HL-60 (cell line): ENCODE measurements at regions not wholly inside any gene's neighbourhood (a gene's known extent, or its start where the extent isn't known, plus 50 kb on each side); places are given as distances from the start of the nearest gene placed in this dataset.

Experiments used
- DNase-seq, 2 experiments: peaks; one replicate each; pipeline ENCODE4 v3.0.0-alpha.2; 2010 to 2020; ENCODE audit warnings: low read depth in 1 of 2, low spot score in 1 of 2
- H3K27ac ChIP-seq: fragments of 250-450 bp; sonication (Bioruptor Pico); replicated peaks from 2 replicates; pipeline ENCODE4 v1.5.1; 2020; ENCODE audit warnings: mild to moderate bottlenecking, moderate library complexity
- H3K27me3 ChIP-seq: fragments of 250-450 bp; sonication (Bioruptor Pico); 2 replicates; pipeline ENCODE4 v1.5.1; 2021; ENCODE audit warnings: mild to moderate bottlenecking, moderate library complexity; ENCODE audit not compliant: insufficient read depth, poor library complexity, severe bottlenecking
- H3K4me3 ChIP-seq: replicated peaks from 2 replicates; pipeline ENCODE4 v1.5.1; 2011; ENCODE audit warnings: mild to moderate bottlenecking, control low read depth, low read length; ENCODE audit not compliant: insufficient read depth
- GABPA ChIP-seq: IDR thresholded peaks from 2 replicates; pipeline ENCODE4 v1.6.1; 2012; ENCODE audit warnings: low read depth
- POLR2AphosphoS5 ChIP-seq: IDR thresholded peaks from 2 replicates; pipeline ENCODE4 v1.6.1; 2012; ENCODE audit warnings: low read depth
- REST ChIP-seq: IDR thresholded peaks from 2 replicates; pipeline ENCODE4 v1.6.1; 2012; ENCODE audit warnings: low read depth; ENCODE audit not compliant: insufficient replicate concordance
- SPI1 ChIP-seq: IDR thresholded peaks from 2 replicates; pipeline ENCODE4 v1.6.1; 2012; ENCODE audit warnings: low read depth, mild to moderate bottlenecking, borderline replicate concordance
- TF ChIP-seq, protein P1 (sequence below): IDR thresholded peaks from one replicate; pipeline ENCODE4 v1.5.1; 2011; ENCODE audit warnings: low read length, control low read depth, inconsistent platforms; ENCODE audit not compliant: insufficient read depth

DNA sequence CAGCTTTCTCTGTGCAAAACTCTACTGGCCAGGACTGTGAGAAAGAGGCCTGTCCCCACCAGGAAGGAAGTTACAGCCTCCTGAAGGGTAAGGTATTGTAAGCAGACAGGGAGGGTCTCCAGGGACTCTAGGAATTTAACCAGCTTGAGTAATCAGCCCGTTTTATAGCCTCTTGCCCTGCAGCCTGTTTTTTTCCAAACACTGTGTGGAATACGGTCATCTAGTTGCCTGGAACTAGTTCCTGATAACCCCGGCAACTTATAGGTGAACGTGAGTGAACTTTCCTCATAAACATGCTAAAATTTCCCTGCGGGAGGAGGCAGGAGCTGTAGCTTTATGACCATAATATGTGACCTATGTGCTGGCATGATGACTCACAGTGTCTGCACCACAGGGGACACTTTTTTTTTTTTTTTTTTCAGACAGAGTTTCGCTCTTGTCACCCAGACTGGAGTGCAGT is 60.1 kb upstream of the DAZL start:
- TF ChIP-seq SPI1, result no peak
- TF ChIP-seq, protein P1, sequence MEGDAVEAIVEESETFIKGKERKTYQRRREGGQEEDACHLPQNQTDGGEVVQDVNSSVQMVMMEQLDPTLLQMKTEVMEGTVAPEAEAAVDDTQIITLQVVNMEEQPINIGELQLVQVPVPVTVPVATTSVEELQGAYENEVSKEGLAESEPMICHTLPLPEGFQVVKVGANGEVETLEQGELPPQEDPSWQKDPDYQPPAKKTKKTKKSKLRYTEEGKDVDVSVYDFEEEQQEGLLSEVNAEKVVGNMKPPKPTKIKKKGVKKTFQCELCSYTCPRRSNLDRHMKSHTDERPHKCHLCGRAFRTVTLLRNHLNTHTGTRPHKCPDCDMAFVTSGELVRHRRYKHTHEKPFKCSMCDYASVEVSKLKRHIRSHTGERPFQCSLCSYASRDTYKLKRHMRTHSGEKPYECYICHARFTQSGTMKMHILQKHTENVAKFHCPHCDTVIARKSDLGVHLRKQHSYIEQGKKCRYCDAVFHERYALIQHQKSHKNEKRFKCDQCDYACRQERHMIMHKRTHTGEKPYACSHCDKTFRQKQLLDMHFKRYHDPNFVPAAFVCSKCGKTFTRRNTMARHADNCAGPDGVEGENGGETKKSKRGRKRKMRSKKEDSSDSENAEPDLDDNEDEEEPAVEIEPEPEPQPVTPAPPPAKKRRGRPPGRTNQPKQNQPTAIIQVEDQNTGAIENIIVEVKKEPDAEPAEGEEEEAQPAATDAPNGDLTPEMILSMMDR, result no peak
- TF ChIP-seq GABPA, result no peak
- TF ChIP-seq REST, result no peak
- TF ChIP-seq POLR2AphosphoS5, result no peak
- no peak for DNase-seq
- H3K4me3 ChIP-seq, result no peak overlapping the region
- H3K27ac ChIP-seq, result no peak overlapping the region
- no peaks in the 10 kb centered on the region for H3K27me3 ChIP-seq

DNA sequence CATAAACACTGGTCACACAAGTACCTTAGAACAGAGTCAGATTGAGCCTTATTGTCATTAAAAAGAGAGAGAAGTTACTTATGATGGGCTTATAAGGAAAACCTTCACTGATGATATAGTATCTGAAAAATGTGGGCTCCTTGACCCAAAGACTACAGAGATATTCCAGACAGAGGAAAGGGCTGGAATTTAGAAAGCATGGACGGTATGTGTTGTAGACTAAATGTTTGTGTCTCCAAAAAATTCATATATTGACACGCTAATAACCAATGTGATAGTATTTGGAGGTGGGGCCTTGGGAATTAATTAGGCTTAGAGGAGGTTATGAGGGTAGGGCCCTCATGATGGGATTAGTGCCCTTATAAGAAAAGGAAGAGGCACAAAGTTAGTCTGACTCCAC is 61.0 kb upstream of the DAZL start:
- H3K4me3 ChIP-seq, result no peak overlapping the region
- no peak for TF ChIP-seq GABPA
- no peak for TF ChIP-seq REST
- TF ChIP-seq, protein P1, result no peak
- TF ChIP-seq POLR2AphosphoS5, result no peak
- TF ChIP-seq SPI1, result no peak
- no peak overlapping the region for H3K27ac ChIP-seq
- DNase-seq, result no peak
- no peaks in the 10 kb centered on the region for H3K27me3 ChIP-seq

DNA sequence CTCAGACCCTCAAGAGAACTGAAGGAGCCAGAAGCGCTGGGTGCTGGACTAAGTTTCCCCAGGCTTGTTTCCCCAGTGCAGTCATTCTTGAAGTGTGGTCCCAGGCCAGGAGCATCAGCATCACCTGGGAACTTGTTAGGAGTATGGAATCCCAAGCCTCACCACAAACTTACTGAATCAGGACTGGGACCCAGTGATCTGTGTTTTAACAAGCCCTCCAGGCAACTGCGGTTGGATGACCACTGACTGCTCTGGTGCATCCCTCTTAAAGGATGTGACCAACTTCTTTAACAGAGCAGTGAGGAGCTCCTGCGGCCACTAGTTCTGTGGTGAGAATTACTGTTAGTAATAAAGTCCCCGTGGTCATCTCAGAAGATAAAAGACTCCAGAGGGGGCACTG is 62.4 kb upstream of the DAZL start:
- no peak overlapping the region for H3K27ac ChIP-seq
- no peak for DNase-seq
- no peak overlapping the region for H3K4me3 ChIP-seq
- H3K27me3 ChIP-seq, result no peaks in the 10 kb centered on the region
- no peak for TF ChIP-seq POLR2AphosphoS5
- TF ChIP-seq, protein P1, result no peak
- TF ChIP-seq SPI1, result no peak
- no peak for TF ChIP-seq GABPA
- TF ChIP-seq REST, result no peak
